WTC11 (cell line): ENCODE measurements at regions not wholly inside any gene's neighbourhood (a gene's known extent, or its start where the extent isn't known, plus 50 kb on each side); places are given as distances from the start of the nearest gene placed in this dataset.

Experiments used
- ATAC-seq: fragments of 200-7000 bp; cut with Tn5 transposase; 2 replicates; pipeline ENCODE4 v1.10.0; 2021; ENCODE audit warnings: mild to moderate bottlenecking, moderate library complexity
- CTCF ChIA-PET: fragments of 300-600 bp; sonication (Branson Sonifier 250); formaldehyde crosslinking; loops from one replicate; lab custom pipeline; 2021; ENCODE audit warnings: antibody characterized with exemption; lab: Charles Lee
- POLR2A ChIA-PET: fragments of 350-600 bp; sonication (Branson Sonifier 250); formaldehyde crosslinking; loops from one replicate; lab custom pipeline; 2021; ENCODE audit warnings: antibody characterized with exemption; lab: Charles Lee
- DNase-seq: peaks from one replicate; pipeline ENCODE4 v3.0.0; 2021; ENCODE audit warnings: low spot score
- H3K27ac Mint-ChIP-seq: 2 replicates; pipeline ENCODE4 v1.8.0; 2021; ENCODE audit warnings: mixed read lengths
- H3K27me3 Mint-ChIP-seq: 2 replicates; pipeline ENCODE4 v1.8.0; 2021; ENCODE audit warnings: low read depth, mild to moderate bottlenecking, moderate library complexity, mixed read lengths
- H3K36me3 Mint-ChIP-seq: 2 replicates; pipeline ENCODE4 v1.8.0; 2021; ENCODE audit warnings: mixed read lengths
- H3K4me1 Mint-ChIP-seq: 2 replicates; pipeline ENCODE4 v1.8.0; 2022; ENCODE audit warnings: mixed read lengths
- H3K4me3 Mint-ChIP-seq: 2 replicates; pipeline ENCODE4 v1.8.0; 2021; ENCODE audit warnings: mild to moderate bottlenecking, moderate library complexity, mixed read lengths
- H3K9me3 Mint-ChIP-seq: 2 replicates; pipeline ENCODE4 v1.8.0; 2021; ENCODE audit warnings: mixed read lengths
- FOXJ3 ChIP-seq: sonication (generic); formaldehyde crosslinking; IDR thresholded peaks from 2 replicates; pipeline ENCODE4 v1.9.0; 2021; ENCODE audit warnings: missing genetic modification reagents, mild to moderate bottlenecking, borderline replicate concordance
- GABPB1 ChIP-seq: sonication (generic); formaldehyde crosslinking; IDR thresholded peaks from 2 replicates; pipeline ENCODE4 v1.8.1; 2023; ENCODE audit warnings: mild to moderate bottlenecking, missing genetic modification reagents
- GTF2I ChIP-seq: fragments of 250-450 bp; sonication (Bioruptor Pico); conservative IDR thresholded peaks from 2 replicates; pipeline ENCODE4 v1.4.0; 2021; ENCODE audit warnings: mild to moderate bottlenecking
- IRF2 ChIP-seq: sonication (generic); formaldehyde crosslinking; IDR thresholded peaks from 2 replicates; pipeline ENCODE4 v1.8.0; 2022; ENCODE audit warnings: low read depth, missing genetic modification reagents, borderline replicate concordance
- NFATC4 ChIP-seq: fragments of 250-450 bp; sonication (Bioruptor Pico); IDR thresholded peaks from 2 replicates; pipeline ENCODE4 v1.9.0; 2021; ENCODE audit warnings: mild to moderate bottlenecking
- NFYB ChIP-seq: sonication (generic); formaldehyde crosslinking; conservative IDR thresholded peaks from 2 replicates; pipeline ENCODE4 v1.8.0; 2022; ENCODE audit warnings: low read depth, missing genetic modification reagents
- NR2C2 ChIP-seq: sonication (generic); formaldehyde crosslinking; IDR thresholded peaks from 2 replicates; pipeline ENCODE4 v1.8.0; 2022; ENCODE audit warnings: mild to moderate bottlenecking, missing genetic modification reagents
- NR3C1 ChIP-seq: sonication (generic); formaldehyde crosslinking; conservative IDR thresholded peaks from 2 replicates; pipeline ENCODE4 v1.8.1; 2023; ENCODE audit warnings: low read depth, mild to moderate bottlenecking, missing genetic modification reagents
- SMAD3 ChIP-seq: sonication (generic); formaldehyde crosslinking; IDR thresholded peaks from 2 replicates; pipeline ENCODE4 v1.8.0; 2022; ENCODE audit warnings: missing genetic modification reagents, mild to moderate bottlenecking, borderline replicate concordance
- SP1 ChIP-seq: sonication (generic); formaldehyde crosslinking; conservative IDR thresholded peaks from 2 replicates; pipeline ENCODE4 v1.8.1; 2022; ENCODE audit warnings: missing genetic modification reagents
- TEAD4 ChIP-seq: sonication (generic); formaldehyde crosslinking; IDR thresholded peaks from 2 replicates; pipeline ENCODE4 v1.8.0; 2022; ENCODE audit warnings: mild to moderate bottlenecking, missing genetic modification reagents
- ZNF219 ChIP-seq: sonication (generic); formaldehyde crosslinking; IDR thresholded peaks from 2 replicates; pipeline ENCODE4 v1.8.0; 2023; ENCODE audit warnings: missing genetic modification reagents, mild to moderate bottlenecking, borderline replicate concordance
- ZNF423 ChIP-seq: fragments of 250-450 bp; sonication (Bioruptor Pico); IDR thresholded peaks from 2 replicates; pipeline ENCODE4 v2.1.2; 2022; ENCODE audit warnings: mild to moderate bottlenecking, moderate library complexity
- TF ChIP-seq, protein P1 (sequence below): sonication (generic); formaldehyde crosslinking; IDR thresholded peaks from 2 replicates; pipeline ENCODE4 v1.8.1; 2023; ENCODE audit warnings: mild to moderate bottlenecking, missing genetic modification reagents, moderate library complexity
- TF ChIP-seq, protein P2 (sequence below): sonication (generic); formaldehyde crosslinking; conservative IDR thresholded peaks from 2 replicates; pipeline ENCODE4 v1.8.1; 2023; ENCODE audit warnings: mild to moderate bottlenecking, low read depth, missing genetic modification reagents, moderate library complexity
- TF ChIP-seq, protein P3 (sequence below): sonication (generic); formaldehyde crosslinking; conservative IDR thresholded peaks from 2 replicates; pipeline ENCODE4 v1.8.1; 2022; ENCODE audit warnings: mild to moderate bottlenecking, missing genetic modification reagents
- TF ChIP-seq, protein P4 (sequence below): fragments of 250-450 bp; sonication (Bioruptor Pico); IDR thresholded peaks from 2 replicates; pipeline ENCODE4 v1.9.0; 2021; ENCODE audit warnings: moderate library complexity, mild to moderate bottlenecking, inconsistent platforms, borderline replicate concordance
- TF ChIP-seq, protein P5 (sequence below): sonication (generic); formaldehyde crosslinking; IDR thresholded peaks from 2 replicates; pipeline ENCODE4 v1.8.0; 2022; ENCODE audit warnings: mild to moderate bottlenecking, missing genetic modification reagents
- TF ChIP-seq, protein P6 (sequence below): sonication (generic); formaldehyde crosslinking; IDR thresholded peaks from 2 replicates; pipeline ENCODE4 v1.8.1; 2023; ENCODE audit warnings: mild to moderate bottlenecking, missing genetic modification reagents, borderline replicate concordance

DNA sequence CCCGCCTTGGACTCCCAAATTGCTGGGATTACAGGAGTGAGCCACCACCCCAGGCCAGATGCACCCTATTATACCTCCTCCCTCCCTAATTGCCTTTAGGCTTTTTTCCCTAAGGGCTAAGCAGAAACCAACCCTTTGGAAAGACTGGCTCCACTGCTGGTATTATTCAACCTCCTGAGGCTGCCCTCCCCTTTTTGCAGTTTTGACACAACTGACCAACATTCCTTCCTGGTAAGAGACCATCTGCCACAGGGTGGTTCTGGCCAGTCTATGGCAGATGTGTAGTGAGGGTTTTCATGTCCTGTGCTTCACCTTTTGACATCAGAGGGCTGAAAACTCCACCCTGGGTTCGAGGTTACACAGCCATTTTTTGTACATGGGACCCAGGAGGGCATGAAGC, 1785.3 kb upstream of the CELF4 start:
- CTCF ChIA-PET, result no interaction called here
- DNase-seq (no peak), ATAC-seq (no peak)
- POLR2A ChIA-PET, result no interaction called here
- no peaks in the 10 kb centered on the region for H3K9me3 Mint-ChIP-seq
- TF ChIP-seq NR3C1 (CRISPR knock-in tag), result no peak
- peaks cover 13% of the 10 kb centered on the region for H3K4me1 Mint-ChIP-seq
- no peak overlapping the region for H3K4me3 Mint-ChIP-seq
- H3K27ac Mint-ChIP-seq, result no peak overlapping the region; the same call in 1 of the 2 replicates
- no peaks in the 10 kb centered on the region for H3K27me3 Mint-ChIP-seq
- no peaks in the 10 kb centered on the region for H3K36me3 Mint-ChIP-seq

DNA sequence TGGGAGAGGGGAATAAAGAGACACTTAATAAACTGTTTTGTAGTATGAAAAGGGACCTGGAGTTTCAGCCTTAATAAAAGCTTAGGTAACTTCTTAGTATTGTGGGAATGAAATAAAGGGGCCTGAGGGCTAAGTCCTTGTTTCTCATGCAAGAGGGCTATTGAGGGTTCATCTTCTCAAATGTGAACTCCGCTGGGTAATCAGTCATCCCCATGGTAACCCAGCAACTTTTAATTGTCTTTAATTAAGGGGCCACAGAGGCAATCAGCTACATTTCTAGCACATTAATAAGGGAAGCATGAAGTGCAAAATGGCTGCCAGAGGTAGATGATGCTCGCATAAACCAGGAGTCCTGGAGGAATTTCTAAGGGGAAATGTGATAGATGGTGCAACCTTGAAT, 1784.2 kb upstream of the CELF4 start:
- TF ChIP-seq IRF2 (CRISPR knock-in tag) (no peak), FOXJ3 (no peak), ZNF423 (CRISPR knock-in tag) (no peak), SP1 (no peak), ZNF219 (CRISPR knock-in tag) (no peak), TEAD4 (CRISPR knock-in tag) (no peak), SMAD3 (CRISPR knock-in tag) (no peak), GABPB1 (CRISPR knock-in tag) (no peak), NR2C2 (CRISPR knock-in tag) (no peak), NFYB (CRISPR knock-in tag) (no peak), NFATC4 (CRISPR knock-in tag) (no peak), GTF2I (CRISPR knock-in tag) (no peak)
- TF ChIP-seq, protein P1, sequence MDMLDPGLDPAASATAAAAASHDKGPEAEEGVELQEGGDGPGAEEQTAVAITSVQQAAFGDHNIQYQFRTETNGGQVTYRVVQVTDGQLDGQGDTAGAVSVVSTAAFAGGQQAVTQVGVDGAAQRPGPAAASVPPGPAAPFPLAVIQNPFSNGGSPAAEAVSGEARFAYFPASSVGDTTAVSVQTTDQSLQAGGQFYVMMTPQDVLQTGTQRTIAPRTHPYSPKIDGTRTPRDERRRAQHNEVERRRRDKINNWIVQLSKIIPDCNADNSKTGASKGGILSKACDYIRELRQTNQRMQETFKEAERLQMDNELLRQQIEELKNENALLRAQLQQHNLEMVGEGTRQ (CRISPR knock-in tag), result no peak
- TF ChIP-seq, protein P2, sequence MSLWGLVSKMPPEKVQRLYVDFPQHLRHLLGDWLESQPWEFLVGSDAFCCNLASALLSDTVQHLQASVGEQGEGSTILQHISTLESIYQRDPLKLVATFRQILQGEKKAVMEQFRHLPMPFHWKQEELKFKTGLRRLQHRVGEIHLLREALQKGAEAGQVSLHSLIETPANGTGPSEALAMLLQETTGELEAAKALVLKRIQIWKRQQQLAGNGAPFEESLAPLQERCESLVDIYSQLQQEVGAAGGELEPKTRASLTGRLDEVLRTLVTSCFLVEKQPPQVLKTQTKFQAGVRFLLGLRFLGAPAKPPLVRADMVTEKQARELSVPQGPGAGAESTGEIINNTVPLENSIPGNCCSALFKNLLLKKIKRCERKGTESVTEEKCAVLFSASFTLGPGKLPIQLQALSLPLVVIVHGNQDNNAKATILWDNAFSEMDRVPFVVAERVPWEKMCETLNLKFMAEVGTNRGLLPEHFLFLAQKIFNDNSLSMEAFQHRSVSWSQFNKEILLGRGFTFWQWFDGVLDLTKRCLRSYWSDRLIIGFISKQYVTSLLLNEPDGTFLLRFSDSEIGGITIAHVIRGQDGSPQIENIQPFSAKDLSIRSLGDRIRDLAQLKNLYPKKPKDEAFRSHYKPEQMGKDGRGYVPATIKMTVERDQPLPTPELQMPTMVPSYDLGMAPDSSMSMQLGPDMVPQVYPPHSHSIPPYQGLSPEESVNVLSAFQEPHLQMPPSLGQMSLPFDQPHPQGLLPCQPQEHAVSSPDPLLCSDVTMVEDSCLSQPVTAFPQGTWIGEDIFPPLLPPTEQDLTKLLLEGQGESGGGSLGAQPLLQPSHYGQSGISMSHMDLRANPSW (CRISPR knock-in tag), result no peak
- TF ChIP-seq, protein P3, sequence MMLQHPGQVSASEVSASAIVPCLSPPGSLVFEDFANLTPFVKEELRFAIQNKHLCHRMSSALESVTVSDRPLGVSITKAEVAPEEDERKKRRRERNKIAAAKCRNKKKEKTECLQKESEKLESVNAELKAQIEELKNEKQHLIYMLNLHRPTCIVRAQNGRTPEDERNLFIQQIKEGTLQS (CRISPR knock-in tag), result no peak
- TF ChIP-seq, protein P4, sequence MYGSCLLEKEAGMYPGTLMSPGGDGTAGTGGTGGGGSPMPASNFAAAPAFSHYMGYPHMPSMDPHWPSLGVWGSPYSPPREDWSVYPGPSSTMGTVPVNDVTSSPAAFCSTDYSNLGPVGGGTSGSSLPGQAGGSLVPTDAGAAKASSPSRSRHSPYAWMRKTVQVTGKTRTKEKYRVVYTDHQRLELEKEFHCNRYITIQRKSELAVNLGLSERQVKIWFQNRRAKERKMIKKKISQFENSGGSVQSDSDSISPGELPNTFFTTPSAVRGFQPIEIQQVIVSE, result no peak
- TF ChIP-seq, protein P5, sequence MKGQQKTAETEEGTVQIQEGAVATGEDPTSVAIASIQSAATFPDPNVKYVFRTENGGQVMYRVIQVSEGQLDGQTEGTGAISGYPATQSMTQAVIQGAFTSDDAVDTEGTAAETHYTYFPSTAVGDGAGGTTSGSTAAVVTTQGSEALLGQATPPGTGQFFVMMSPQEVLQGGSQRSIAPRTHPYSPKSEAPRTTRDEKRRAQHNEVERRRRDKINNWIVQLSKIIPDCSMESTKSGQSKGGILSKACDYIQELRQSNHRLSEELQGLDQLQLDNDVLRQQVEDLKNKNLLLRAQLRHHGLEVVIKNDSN (CRISPR knock-in tag), result no peak
- TF ChIP-seq, protein P6, sequence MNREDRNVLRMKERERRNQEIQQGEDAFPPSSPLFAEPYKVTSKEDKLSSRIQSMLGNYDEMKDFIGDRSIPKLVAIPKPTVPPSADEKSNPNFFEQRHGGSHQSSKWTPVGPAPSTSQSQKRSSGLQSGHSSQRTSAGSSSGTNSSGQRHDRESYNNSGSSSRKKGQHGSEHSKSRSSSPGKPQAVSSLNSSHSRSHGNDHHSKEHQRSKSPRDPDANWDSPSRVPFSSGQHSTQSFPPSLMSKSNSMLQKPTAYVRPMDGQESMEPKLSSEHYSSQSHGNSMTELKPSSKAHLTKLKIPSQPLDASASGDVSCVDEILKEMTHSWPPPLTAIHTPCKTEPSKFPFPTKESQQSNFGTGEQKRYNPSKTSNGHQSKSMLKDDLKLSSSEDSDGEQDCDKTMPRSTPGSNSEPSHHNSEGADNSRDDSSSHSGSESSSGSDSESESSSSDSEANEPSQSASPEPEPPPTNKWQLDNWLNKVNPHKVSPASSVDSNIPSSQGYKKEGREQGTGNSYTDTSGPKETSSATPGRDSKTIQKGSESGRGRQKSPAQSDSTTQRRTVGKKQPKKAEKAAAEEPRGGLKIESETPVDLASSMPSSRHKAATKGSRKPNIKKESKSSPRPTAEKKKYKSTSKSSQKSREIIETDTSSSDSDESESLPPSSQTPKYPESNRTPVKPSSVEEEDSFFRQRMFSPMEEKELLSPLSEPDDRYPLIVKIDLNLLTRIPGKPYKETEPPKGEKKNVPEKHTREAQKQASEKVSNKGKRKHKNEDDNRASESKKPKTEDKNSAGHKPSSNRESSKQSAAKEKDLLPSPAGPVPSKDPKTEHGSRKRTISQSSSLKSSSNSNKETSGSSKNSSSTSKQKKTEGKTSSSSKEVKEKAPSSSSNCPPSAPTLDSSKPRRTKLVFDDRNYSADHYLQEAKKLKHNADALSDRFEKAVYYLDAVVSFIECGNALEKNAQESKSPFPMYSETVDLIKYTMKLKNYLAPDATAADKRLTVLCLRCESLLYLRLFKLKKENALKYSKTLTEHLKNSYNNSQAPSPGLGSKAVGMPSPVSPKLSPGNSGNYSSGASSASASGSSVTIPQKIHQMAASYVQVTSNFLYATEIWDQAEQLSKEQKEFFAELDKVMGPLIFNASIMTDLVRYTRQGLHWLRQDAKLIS (CRISPR knock-in tag), result no peak
- ChIA-PET CTCF (no interaction called here), POLR2A (no interaction called here)
- Mint-ChIP-seq H3K4me3 (no peak overlapping the region), H3K27ac (no peak overlapping the region), H3K9me3 (no peaks in the 10 kb centered on the region), H3K27me3 (no peaks in the 10 kb centered on the region), H3K4me1 (peaks cover 13% of the 10 kb centered on the region), H3K36me3 (no peaks in the 10 kb centered on the region)
- no peak for ATAC-seq
- DNase-seq, result no peak
